ENCODE measurements at regions not wholly inside any gene's neighbourhood (a gene's known extent, or its start where the extent isn't known, plus 50 kb on each side); places are given as distances from the start of the nearest gene placed in this dataset.

DNA sequence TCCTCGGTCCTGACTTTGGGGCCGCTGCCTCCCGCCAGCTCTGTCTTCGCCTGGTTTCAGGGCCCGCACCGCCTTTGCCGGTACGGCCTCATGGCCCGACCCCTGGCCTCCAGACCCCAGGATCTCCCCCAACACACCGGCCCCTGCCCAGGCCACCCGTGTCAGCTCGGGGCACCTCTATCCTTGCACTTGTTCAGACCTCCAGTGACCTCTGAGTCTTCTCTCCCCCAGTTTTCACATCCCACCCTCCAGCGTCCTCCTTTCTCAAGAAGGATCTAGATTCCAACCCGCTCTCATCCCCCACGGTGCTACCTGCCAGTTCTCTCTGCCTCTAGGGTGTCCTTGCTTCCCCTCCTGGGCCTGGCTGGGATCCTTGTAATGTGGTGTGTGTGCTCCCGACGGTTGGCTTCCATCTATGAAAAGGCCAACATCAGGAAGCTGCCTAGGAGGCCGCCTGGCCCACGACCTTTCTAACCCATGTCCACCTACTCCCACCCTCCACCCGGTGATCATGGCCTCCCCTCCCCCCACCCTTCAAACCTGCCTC lies 61.1 kb downstream of the SPATA31C2 start:
- DNase-seq: no peak

DNA sequence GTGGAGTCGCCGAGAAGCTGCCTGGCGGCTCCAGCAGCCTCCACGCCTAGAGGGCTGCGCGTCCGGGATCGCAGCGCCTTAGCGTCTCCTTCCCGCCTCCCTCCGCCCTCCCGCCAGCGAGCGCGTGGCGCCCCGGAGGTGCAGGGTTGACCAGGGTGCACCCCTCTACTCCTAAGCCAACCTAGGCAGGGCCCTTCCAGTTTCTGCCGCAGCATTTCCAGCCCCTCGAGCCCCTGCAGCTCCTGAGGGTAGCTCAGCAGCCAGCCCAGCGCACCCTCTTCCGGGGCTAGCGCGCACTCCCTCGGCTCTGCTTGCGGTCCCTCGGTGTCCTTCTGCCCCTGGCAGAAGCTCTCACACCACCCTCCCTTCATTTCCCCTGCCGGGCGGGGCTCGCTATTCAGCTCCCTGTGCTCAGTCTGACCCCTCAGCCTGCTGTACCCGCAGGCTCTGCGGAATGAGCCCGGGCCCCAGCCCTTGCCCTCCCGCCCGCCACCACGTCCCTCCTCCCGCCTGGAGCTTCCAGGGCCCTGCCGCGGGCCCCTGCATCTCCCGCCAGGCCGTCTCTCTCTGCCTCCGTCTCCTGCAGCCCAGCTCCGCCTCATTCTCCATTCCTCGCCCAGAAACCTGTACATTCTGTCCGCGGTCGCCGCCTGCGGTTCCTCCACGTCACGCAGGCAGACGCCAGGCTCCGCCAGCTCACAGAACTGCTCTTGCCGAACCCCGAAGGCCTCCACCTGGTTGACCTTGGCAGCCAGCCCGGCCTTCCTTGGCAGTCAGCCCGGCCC lies 61.8 kb downstream of the SPATA31C2 start:
- DNase-seq: peak; percentile 19 to 72

DNA sequence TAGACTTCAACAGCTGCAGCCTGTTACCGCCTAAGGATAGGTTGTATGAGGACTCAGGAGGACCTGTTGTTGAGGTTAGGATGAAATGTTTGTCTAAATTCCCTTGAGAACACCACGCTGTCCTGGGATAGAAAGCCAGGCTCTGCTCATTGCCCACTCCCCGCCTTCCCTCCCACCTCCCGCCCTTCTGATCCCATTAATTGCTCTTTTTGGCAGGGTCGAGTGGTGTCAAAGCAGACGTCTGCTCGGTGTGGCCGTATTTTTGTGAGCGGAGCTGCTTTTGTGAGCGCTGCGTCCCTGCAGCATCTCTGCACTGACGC lies 62.3 kb downstream of the SPATA31C2 start:
- peak in 1 of 2 experiments; percentile 7 for DNase-seq

DNA sequence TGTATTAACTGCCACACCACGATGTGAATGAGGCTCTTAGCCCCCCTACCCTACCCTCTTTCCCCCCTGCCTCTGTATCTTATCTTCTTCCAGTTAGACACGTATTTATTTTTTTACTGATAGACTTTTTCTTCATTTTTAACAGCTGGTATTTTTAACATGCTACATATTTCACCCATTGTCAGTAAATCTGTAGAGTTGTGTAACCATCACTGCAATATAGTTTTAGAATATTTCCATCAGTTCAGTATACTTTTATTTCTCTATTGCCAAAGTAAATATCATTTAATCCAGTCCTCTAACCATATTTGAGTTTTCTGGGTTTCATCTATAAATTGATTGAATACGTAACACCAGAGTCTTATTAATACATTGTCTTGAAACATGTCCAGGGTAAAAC lies 62.8 kb downstream of the SPATA31C2 start:
- DNase-seq: no peak

DNA sequence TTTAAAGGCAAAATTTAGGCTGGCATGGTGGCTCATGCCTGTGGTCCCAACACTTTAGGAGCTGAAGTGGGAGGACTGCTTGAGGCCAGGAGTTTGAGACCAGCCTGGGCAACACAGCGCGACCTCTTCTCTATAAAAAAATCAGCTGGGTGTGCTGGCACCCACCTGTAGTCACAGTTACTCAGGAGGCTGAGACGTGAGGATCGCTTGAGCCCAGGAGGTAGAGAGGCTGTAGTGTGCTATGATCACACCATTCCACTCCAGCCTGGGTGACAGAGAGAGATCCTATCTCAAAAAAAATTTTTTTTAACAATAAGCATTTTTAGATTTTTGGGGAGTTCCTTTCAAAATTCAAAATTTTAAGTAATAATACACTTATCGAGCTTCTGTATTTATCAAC lies 63.3 kb downstream of the SPATA31C2 start:
- no peak for DNase-seq

DNA sequence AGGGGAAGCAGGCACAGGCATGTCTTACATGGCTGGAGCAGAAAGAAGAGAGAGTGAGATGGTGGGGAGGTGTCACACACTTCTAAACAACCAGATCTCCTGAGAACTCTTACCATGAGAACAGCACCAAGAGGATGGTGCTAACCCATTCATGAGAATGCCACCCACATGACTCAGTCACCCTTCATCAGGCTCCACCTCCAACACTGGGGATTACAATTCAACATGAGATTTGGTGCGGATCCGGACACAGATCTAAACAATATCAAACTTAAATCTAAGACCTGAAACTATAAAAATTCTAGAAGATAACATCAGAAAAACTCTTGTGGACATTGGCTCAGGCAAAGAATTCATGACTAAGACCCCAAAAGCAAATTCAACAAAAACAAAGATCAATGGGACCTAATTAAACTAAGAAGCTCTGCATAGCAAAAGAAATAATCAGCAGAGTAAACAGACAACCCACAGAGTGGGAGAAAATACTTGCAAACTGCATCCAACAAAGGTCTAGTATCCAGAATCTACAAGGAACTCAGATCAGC lies 65.4 kb downstream of the SPATA31C2 start:
- DNase-seq: no peak

DNA sequence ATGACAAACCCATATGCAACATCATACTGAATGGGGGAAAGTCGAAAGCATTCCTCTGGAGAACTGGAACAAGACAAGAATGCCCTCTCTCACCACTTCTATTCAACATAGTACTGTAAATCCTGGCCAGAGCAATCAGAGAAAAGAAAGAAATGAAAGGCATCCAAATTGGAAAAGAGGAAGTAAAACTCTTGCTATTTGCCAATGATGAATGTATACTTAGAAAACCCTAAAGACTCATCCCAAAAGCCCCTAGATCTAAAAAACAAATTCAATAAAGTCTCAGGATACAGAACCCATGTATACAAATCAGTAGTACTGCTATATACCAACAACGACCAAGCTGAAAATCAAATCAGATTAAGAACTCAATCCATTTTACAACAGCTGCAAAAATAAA lies 66.9 kb downstream of the SPATA31C2 start:
- no peak for DNase-seq

DNA sequence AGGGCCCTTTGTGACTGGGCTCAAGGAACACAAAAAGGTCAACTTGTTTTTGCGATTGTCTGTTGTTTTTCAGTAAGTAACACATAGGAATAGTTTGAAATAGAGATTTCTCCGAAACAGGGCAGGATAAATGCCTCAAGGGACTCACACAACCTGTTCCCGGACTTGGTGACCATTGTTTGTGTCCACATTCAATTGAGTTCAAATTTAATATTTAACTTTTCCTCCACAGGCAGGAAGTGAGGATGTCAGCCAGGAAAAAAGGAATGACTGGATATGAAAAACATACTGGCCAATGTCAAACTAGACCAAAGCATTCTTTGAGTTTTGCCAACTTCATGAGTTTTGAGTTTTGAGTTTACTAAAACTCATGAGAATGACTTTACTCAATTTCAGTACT lies 72.7 kb downstream of the SPATA31C2 start:
- DNase-seq: no peak

DNA sequence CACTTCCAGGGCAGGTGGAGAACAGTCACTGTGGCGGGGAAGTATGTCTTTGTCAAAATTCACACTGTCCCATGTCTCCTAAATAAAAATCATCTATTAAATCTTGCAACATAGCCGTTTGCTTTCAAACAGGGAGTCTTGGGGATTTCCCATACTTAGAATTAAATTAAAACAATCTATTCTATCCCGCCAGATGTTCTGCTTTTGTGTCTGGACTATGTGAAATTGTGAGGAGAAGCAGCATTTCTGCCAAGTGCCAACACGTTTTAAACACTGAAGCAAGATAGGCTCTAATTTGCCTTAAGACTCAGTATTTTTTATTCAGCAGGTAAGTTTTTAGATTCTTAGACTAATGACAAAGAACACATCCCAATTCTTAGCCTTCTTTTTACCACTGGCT lies 73.7 kb downstream of the SPATA31C2 start:
- no peak for DNase-seq

DNA sequence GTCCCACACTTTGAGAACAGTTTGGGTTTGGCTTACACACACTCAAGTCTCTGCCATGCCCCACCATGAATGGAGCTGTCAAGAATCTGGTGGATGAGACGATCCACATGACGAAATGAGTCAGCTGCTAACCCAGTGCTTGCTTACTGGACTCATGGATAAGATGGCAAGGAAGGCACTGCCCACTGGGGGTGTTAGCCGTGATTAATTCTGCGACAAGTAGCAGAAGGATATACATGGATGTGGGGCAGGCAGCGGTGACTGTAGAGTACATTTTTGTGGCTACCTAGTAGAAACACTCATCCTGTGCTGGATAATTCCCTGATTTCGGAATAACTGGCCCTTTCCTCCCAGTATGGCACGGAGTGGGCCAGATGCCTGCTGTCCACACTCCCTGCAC lies 77.5 kb downstream of the SPATA31C2 start:
- no peak for DNase-seq

DNA sequence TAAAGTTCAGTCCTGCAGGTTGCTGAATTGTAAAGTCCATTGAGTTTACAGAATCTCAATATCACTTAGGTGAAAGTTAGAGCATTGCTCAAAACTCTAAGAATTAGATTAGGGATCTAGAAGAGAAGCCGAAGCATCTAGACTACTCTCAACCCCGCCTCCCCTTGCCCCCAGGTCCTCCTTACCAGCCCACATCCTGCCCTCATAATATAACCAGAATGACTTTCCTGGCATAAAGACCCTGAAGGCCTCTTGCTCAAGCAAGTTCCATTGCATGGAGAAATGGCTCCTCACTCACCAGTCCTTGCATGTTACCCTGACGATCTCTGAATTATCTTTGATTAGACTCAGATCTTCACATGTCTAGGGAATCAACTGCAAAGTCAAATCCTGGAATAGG lies 78.8 kb downstream of the SPATA31C2 start:
- DNase-seq: no peak

DNA sequence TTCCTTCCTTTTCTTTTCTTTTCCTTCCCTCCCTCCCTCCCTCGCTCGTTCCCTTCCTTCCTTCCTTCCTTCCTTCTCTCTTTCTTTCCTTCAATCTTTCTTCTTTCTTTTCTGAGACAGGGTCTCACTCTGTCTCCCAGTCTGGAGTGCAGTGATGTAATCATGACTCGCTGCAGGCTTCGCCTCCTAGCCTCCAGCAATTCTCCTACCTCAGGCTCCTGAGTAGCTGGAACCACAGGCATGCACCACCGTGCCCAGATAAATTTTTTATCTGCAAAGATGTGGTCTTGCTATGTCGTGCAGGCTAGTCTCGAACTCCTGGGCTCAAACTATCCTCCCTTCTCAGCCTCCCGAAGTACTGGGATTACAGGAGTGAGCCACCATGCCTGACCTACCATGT lies 81.4 kb downstream of the SPATA31C2 start:
- DNase-seq: no peak

DNA sequence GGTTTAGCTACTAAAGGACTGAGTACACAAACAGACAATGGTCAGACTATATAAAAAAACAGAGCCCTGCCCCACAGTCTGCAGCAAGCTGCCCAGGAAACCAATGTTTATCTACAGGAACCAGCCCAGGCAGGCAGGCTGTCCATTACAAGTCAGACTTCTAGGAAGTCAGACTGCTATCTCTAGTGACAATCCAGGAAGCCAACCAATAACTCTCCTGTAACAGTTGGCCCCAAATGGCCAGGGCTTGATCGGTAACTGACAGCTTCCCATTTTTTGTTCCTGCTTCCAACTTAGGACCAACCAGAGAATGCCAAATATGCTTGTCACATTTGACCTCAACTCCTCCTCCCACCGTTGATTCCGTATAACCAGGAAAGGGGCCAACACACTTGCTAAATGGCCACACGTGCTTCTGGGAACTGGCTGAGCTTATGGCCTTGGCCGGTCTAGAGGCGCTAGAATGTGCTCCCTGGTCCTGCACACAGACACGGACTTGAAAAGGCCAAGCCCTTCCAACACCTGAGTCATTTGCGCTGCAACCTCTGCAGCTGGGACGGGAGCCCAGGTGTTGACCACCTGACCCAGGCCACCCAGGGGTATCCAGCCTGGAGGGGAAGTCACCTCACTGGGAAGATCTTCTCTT lies 79.6 kb upstream of the CDK20 start:
- DNase-seq: no peak

DNA sequence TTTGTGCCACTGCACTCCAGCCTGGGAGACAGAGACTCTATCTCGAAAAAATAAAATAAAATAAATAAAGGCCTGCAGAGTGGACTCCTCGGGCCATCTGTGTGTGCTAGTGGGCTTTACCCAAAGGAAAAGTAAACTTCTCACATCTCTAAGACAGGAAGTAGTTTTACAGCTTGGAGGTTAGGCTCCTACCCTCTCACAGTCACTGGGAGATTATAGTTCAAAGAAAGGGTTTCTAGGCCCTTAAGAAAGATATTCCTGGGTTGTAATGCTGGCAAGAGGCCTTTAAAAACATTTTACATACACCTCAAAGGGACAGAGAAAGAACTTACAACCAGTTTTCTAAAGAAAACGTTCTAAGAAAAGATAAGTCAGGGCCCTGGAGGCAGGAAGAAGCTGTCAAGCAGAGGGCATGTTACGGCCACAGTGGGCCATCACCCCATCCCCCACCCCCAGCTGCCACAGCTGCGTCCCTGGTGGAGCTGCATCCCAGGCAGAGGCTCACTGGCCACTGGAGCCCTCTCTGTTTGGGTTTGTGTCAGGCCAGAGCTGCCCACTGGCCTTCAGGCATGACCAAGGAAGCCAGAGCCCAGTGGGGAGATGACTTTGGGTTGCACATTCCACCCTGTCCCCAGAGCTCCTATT lies 78.1 kb upstream of the CDK20 start:
- DNase-seq: no peak

DNA sequence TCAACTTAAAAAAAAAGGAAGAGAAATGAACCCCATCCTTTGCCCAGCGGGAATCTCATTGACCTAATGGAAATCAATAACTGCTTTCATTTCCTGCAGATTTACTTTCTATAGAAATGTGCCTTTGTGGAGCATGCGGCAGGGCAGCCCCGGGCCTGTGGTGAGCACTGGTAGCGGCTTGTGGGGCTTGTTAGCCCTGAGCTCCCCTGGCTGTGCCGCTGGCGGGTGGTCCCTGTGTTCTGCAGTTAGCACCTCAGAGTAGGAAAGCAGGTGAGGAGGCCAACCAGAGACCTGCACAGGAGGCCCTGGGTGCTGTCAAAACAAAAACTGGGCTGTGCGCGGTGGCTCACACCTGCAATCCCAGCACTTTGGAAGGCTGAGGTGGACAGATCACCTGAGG lies 76.8 kb upstream of the CDK20 start:
- no peak for DNase-seq

DNA sequence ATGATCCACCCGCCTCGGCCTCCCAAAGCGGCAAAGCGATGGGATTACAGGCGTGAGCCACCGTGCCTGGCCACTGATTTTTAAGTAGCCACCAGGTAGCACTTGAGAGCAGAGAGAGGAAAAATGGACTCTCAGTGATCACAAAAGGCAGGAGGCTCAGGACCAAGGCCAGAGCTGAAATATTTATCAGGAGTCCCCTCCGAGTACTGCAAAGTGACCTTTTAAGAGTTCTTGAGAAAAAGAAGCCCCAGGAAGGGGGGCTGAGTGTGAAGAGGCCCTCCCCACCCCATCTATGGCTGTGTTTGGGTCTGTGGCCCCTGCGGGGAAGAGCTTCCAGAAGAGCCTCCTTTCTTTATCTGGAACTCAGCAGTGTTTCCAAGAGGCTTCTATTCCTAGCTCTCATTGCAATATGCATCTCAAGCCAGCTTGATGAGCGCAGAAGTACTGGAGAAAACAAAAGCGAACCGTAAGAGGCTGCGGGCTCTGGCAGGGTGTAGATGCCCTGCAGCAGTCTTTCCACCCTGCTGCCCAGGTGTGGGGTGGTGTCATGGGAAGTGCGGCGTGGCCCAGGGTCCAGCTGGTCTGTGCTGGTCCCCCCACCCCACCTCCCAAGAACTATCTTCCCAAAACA lies 75.5 kb upstream of the CDK20 start:
- no peak for DNase-seq

DNA sequence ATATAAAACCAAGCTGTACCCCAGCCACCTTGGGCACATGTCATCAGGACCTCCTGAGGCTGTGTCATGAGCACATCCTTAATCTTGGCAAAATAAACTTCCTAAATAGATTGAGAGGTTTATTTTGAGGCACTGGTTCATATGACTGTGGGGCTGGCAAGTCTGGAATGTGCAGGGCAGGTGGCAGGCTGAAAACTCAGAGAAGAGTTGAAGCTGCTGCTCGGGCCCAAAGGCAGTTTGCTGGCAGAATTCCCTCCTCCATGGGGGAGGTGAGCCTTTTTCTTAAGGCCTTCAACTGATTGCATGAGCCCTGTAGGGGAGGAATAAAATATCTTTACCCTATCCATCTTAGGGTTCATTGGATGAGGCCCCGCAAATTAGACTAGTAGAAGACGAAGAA lies 72.2 kb upstream of the CDK20 start:
- DNase-seq: no peak

DNA sequence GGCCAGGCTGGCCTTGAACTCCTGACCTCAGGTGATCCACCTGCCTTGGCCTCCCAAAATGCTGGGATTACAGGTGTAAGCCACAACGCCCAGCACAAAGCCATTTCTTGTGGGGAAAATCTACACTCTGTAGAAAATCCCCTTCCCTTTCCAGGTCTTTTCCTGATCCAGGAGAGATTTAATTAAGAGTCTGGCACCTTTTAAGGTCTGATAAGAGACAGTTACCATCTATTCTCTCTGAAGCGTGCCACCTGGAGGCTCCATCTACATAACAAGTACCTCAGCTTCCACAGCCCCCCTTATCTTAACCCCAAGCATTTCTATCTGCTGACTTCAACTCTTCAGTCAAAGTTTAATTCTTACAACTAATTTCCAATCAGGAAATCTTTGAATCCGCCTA lies 71.4 kb upstream of the CDK20 start:
- DNase-seq: no peak

DNA sequence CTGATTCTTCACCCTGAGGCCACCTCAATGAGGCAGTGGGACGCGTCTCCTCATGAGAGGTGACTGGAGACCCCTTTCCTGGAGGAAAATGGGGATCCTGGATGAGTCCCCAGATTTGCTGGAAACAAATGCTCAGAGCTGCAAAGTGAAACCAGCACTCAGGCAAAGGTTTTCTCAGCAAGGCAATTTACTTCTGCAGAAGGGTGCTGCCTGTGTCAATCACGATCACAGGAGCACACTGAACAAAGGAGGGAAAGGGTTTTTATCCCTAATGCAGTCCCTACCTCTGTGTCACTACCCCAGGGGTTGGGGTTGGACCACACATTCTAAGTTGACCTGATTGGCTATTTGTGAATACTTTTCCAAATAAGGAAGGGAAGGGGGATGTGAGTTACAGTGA lies 69.9 kb upstream of the CDK20 start:
- no peak for DNase-seq

DNA sequence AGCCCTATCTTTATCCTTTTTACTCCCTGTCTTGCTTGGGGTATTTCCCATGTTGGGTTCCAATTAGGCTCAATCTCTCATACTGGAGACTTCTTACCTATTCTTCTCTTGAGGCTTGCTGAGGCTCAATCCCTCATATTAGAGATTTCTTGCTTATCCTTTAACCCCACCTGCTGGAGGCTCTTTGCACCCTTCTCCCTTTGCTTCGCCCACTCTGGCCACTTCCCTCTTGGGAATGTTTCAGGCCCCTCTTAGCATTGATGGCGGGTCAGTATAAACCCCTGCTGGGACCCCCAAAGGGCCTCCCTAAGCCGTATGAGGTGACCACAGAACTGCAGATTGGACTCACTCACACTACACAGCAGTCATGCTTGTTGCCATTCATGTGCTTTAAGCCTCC lies 69.3 kb upstream of the CDK20 start:
- no peak for DNase-seq

DNA sequence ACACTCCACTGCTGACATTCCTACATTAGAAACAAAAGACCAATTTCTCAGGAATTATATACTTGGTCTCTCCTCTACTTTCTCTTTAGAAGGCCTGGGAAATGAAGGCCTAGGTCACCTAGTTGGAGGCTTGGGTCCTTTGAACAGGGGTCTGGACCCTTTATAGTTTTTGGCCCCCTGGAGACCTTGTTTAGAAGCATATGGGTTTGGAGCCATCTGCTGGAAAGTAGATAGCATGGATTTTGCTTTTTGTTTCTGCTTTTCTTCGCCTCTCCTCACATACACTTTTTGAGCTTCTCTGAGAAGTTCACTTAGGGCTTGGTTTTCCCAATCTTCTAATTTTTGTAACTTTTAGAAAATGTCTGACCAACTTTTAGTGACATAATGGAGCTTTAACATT lies 67.1 kb upstream of the CDK20 start:
- DNase-seq: peak in 1 of 2 experiments; percentile 14

DNA sequence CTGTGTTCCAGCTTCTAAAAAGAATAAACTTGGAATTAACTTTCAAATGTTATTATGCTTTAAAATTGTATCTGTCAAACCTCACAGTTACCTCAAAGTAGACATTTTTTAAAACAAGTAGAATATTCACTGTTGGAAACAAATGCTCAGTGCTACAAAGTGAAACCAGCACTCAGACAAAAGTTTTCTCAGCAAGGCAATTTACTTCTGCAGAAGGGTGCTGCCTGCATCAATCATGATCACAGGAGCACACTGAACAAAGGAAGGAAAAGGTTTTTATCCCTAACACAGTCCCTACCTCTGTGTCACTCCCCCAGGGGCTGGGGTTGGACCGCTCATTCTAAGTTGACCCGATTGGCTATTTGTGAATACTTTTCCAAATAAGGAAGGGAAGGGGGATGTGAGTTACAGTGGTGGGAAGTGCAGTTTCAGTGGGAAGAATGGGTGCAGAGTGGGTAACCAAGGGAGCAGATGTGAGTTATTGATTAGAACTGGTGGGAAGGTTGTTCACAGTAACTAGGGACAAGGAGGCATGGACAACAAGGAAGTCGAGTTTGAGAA lies 63.0 kb upstream of the CDK20 start:
- DNase-seq: no peak

DNA sequence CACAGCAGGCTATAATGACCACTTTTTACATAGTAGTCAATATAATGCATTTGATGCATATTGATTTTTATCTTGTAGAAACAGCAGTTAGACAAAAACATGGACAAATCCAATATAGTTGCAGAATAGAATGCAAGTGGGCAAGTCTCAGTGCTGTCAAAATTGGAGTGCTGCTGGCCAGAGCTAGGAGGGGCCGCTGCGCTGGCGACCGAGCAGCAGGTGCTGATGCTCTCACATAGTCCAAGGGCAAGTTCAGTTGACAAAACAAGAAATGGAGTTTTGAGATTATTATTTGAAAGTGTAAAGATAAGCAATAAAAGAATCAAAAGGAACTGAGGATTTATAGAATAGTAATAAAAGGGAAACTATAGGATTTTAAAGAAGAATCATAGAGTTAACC lies 60.6 kb upstream of the CDK20 start:
- no peak for DNase-seq
